ENCODE measurements at regions not wholly inside any gene's neighbourhood (a gene's known extent, or its start where the extent isn't known, plus 50 kb on each side); places are given as distances from the start of the nearest gene placed in this dataset.

GRCh38 chr20:60200305-60200918 lies 242.2 kb downstream of the CDH26 start:
- DNase-seq (ENCODE audit: low spot score) (no peak), ATAC-seq (ENCODE audit: low FRiP score) (no peak)
- TF ChIP-seq CTCF (IDR thresholded peaks at IDR 0.05) = no peak

- TF ChIP-seq CTCF (IDR thresholded peaks at IDR 0.05) = no peak
- ATAC-seq (ENCODE audit: low FRiP score) (no peak), DNase-seq (ENCODE audit: low spot score) (no peak)
These were observed 243.1 kb downstream of the CDH26 start for GRCh38 chr20:60201198-60201835.

- ATAC-seq (ENCODE audit: low FRiP score) (no peak), DNase-seq (ENCODE audit: low spot score) (no peak)
- TF ChIP-seq CTCF (IDR thresholded peaks at IDR 0.05) = no peak
These were observed 243.8 kb downstream of the CDH26 start for GRCh38 chr20:60202046-60202445.

GRCh38 chr20:60203451-60203850 lies 245.2 kb downstream of the CDH26 start:
- ATAC-seq (ENCODE audit: low FRiP score) (no peak), DNase-seq (ENCODE audit: low spot score) (no peak)
- TF ChIP-seq CTCF (IDR thresholded peaks at IDR 0.05) = no peak

GRCh38 chr20:60204601-60205000 lies 246.4 kb downstream of the CDH26 start:
- DNase-seq (ENCODE audit: low spot score) = no peak
- no peak for ATAC-seq (ENCODE audit: low FRiP score)
- TF ChIP-seq CTCF (IDR thresholded peaks at IDR 0.05) = no peak

- no peak for DNase-seq (ENCODE audit: low spot score)
- ATAC-seq (ENCODE audit: low FRiP score) = no peak
- no peak for TF ChIP-seq CTCF (IDR thresholded peaks at IDR 0.05)
These were observed 248.0 kb downstream of the CDH26 start for GRCh38 chr20:60206259-60206658.

- DNase-seq (ENCODE audit: low spot score) = no peak
- no peak for TF ChIP-seq CTCF (IDR thresholded peaks at IDR 0.05)
- ATAC-seq (ENCODE audit: low FRiP score) = no peak
These were observed 250.8 kb downstream of the CDH26 start for GRCh38 chr20:60209048-60209447.
